NCI-H2171 treated with DMSO at 0.1 percent for 48 hours (cell line): ENCODE measurements at regions not wholly inside any gene's neighbourhood (a gene's known extent, or its start where the extent isn't known, plus 50 kb on each side); places are given as distances from the start of the nearest gene placed in this dataset.
"Not testable (repeated sequence)": the region's sequence is repeated elsewhere in the genome, so short reads cannot be mapped to it uniquely, and the experiment has no call there.

Experiments used
- DNase-seq: peaks from one replicate; lab custom pipeline; 2025; lab: John Stamatoyannopoulos, UW

- DNase-seq = no peak
Observed at GRCh38 chr5:96101358-96102089, 139.9 kb upstream of the ELL2 start.

GRCh38 chr5:96097488-96097887, 135.8 kb upstream of the ELL2 start:
- not testable (repeated sequence) for DNase-seq

GRCh38 chr5:96096724-96097123, 135.1 kb upstream of the ELL2 start:
- no peak for DNase-seq

GRCh38 chr5:96094904-96095303, 133.3 kb upstream of the ELL2 start:
- no peak for DNase-seq

- no peak for DNase-seq
Observed at GRCh38 chr5:96093890-96094381, 132.3 kb upstream of the ELL2 start.

- no peak for DNase-seq
Observed at GRCh38 chr5:96093340-96093739, 131.7 kb upstream of the ELL2 start.

- no peak for DNase-seq
Observed at GRCh38 chr5:96091874-96092273, 130.2 kb upstream of the ELL2 start.

- DNase-seq = peak; percentile 18
Observed at GRCh38 chr5:96090215-96090614, 128.6 kb upstream of the ELL2 start.

- no peak for DNase-seq
Observed at GRCh38 chr5:96088706-96089498, 127.3 kb upstream of the ELL2 start.

GRCh38 chr5:96087939-96088338, 126.3 kb upstream of the ELL2 start:
- DNase-seq = peak; percentile 5

GRCh38 chr5:96084874-96085506, 123.3 kb upstream of the ELL2 start:
- DNase-seq = no peak

GRCh38 chr5:96083361-96083881, 121.8 kb upstream of the ELL2 start:
- no peak for DNase-seq

GRCh38 chr5:96081276-96081858, 119.7 kb upstream of the ELL2 start:
- peak; percentile 64 for DNase-seq

GRCh38 chr5:96080557-96080956, 118.9 kb upstream of the ELL2 start:
- DNase-seq = no peak

- no peak for DNase-seq
Observed at GRCh38 chr5:96079962-96080361, 118.3 kb upstream of the ELL2 start.

GRCh38 chr5:96079075-96079474, 117.4 kb upstream of the ELL2 start:
- DNase-seq = no peak

- DNase-seq = no peak
Observed at GRCh38 chr5:96076451-96076850, 114.8 kb upstream of the ELL2 start.

- DNase-seq = peak; percentile 61
Observed at GRCh38 chr5:96075579-96076289, 114.1 kb upstream of the ELL2 start.

GRCh38 chr5:96074870-96075269, 113.2 kb upstream of the ELL2 start:
- no peak for DNase-seq

- no peak for DNase-seq
Observed at GRCh38 chr5:96074460-96074859, 112.8 kb upstream of the ELL2 start.

- no peak for DNase-seq
Observed at GRCh38 chr5:96072791-96073165, 111.1 kb upstream of the ELL2 start.
